Urothelium cell line (cell line): ENCODE measurements at regions not wholly inside any gene's neighbourhood (a gene's known extent, or its start where the extent isn't known, plus 50 kb on each side); places are given as distances from the start of the nearest gene placed in this dataset.

ENCODE experiments used
- DNase-seq: peaks from one replicate; pipeline ENCODE4 v3.0.0; 2011; ENCODE audit warnings: low spot score, mixed read lengths
- FAIRE-seq: peaks from 2 replicates; lab custom pipeline; 2011; peaks lifted over from hg19 to GRCh38; lab: Jason Lieb, UNC

DNA sequence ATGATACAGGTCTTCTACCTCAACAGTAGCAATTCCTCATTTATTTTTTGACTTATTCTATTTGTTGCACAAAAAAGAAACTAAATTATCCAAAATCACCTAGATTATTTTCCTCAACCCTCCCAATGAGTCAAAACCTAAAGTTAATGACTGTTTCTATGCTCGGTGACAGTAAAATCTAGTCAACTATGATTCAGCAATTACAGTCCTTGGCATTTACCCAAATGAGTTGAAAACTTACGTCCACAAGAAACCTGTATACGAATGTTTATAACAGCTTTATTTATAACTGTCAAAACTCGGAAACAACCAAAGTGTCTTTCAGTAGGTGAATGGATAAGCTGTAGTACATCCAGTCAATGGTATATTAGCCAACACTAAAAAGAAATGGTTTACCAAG, 439.3 kb downstream of the CBLN2 start:
- no peak for FAIRE-seq
- DNase-seq, result no peak

DNA sequence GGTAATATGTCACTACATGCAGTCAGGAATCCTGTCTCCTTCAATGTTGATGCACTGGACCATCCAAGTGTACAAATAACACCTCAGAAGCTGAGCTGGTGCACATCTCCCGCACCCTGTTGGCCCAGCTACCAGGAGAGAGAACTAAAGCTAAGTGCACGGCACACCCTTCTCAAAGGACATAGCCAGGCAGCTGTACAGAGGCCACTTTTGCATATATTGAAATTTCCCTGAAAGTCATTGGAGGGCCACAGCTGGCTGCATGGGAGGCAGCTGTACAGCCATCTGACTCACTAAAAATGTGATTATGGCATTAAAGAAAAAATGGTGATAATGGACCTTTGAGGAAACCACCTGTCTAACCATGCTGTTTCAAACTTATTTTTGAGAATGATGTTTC, 441.7 kb downstream of the CBLN2 start:
- no peak for FAIRE-seq
- no peak for DNase-seq

DNA sequence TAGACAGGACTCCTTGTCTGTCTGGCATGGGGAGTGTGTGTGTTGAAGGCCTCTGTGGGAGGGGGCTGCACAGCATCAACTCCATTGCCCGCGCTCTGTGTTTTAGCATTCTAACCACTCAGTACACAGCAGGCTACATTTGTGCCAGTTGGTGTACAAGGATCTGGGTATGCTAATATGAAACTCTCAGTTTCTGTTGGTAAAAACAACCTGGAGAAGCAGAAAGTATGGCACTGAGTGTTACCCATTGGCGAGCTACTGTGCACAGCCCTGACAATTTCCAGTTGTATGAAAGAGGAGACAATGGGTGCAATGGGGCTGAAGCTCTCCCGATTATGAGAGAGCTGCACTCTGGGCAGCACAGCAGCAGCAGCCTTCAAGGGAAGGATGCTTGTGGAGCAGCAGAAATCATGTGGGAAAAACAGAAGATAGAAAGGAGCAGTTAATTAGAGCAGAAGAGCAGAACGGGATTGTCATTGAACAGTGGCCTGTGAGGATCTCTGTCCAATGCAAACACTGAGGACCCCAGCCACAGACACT, 443.6 kb downstream of the CBLN2 start:
- DNase-seq (no peak), FAIRE-seq (no peak)

DNA sequence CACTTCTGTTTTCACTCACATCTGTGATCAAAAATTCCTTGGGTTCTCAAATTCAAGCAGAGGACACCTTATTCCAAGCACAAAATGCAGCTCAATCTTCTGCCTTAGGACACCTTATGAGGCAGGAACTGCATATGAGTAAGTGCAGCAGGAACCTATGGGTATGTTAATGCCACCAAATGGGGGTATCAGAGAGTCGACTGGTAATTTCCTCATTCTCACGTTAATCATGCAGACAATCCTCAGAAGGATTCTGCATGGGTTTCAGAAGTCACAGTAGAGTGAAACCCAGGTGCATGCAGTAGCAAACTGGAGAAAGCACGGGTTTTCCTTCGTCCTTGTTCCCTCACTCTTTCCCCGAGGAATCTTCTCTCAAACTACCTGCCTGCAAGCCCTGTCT, 452.8 kb downstream of the CBLN2 start:
- FAIRE-seq, result no peak

DNA sequence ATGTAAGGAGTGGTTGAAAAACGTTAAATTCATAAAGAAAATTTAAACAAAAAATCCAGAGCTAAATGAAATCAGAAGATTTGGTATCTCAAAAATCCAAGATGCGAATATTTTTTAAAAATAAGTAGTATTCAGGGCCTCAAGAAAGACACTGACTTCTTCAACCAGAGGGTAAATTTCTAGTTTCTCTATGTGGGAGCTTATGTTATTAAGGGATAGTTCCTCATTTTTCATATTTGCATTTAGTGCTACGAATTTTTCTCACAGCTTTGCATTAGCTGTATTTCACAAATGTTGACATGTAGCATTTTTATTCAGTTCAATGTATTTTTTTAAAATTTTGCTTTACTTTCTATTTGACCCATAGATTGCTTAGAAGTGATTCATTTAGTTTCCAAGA, 454.7 kb downstream of the CBLN2 start:
- DNase-seq (no peak), FAIRE-seq (no peak)

More for the DNA sequence above, 452.8 kb downstream of the CBLN2 start:
- DNase-seq, result no peak

DNA sequence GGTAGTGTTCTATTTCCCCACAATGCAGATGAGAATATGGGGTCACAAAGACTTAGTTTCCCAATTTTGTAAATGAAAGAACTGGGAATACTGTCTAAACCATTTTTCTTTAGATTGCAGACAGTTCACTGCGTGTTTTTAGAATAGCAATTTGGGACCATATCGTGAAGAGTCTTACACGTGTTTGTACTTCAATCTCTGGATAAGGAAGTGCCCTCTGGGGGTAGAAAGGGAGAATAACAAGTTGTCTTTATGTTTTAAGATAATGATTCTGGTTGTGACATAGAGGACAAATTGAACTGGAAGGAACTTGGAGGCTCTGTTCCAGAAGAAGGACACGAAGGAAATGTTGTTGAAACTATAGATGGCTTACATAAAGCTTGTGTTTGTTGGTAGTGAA, 457.7 kb downstream of the CBLN2 start:
- DNase-seq, result peak; percentile 3

DNA sequence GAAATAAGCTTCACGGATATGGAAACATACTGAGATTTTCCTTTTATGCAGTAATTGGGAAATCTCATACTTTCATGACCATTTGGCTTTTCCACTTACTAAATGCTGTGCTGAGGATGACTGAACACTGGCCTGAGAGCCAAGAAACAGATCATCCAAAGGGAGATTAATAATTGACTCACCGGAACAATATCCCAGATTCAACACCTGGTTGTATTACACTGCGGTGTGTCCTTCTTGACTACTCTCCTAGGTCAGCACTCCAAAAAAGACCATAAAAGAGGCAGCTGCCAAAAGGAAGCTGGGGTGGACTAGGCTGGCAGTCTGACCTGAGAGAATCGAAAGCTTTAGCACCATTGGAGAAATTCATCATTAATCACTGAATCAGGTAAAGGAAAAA, 469.1 kb downstream of the CBLN2 start:
- FAIRE-seq, result no peak
- no peak for DNase-seq

More for the DNA sequence above, 457.7 kb downstream of the CBLN2 start:
- FAIRE-seq, result no peak

DNA sequence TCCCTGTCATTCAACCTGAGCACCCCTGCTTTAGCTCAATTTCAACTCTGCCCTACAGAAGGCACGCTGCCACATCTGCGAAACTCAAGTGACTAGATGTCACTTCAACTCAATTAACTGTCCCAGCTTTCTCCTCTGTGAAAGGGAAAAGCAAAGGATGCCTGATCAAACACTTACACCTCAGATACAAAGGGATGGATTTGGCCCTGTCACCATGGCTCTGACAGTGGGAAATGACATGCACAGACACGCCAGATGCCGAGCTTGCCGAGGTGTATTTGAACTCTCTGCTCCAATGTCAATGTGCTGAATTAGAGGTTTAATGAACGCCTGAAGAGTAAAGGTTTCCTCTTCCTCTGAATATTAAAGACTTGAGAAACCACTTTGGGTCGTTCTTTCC, 481.1 kb downstream of the CBLN2 start:
- DNase-seq (no peak), FAIRE-seq (no peak)

DNA sequence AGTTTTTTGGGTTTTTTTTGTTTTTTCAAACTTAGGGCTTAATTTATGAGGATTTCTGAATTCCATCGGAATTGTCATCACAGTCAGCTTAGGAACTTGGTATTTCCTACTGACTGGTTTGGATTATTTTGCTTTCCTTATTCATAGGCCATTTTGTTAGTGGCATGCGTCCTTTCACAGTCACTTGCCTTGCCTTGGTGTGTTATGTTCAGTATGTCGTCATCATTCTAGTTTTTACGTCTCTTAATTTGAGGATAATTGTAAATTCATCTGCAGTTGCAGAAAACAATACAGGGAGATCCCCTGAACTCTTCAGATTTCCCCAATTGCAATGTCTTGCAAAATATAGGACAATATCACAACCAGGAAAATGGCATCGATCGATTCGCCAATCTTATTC, 485.3 kb downstream of the CBLN2 start:
- no peak for DNase-seq
- no peak for FAIRE-seq

DNA sequence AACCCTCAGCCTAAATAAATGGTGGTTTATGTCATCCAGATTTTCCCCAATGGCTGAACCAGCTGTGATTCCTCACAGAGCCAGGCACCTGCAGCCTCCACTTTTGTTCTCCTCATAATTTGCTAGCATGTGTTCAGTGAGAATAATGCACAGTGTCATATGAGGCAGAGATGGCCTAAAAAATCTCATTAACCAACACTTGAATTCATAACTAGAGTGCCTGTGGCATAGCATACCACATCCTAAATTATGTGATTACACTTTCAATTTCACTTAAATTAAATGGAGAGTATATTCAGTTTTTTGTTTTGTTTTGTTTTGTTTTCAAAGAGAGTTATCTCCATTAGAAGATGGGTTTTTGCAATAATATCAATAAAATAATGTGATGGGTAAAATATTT, 488.0 kb downstream of the CBLN2 start:
- no peak for DNase-seq
- FAIRE-seq, result no peak

DNA sequence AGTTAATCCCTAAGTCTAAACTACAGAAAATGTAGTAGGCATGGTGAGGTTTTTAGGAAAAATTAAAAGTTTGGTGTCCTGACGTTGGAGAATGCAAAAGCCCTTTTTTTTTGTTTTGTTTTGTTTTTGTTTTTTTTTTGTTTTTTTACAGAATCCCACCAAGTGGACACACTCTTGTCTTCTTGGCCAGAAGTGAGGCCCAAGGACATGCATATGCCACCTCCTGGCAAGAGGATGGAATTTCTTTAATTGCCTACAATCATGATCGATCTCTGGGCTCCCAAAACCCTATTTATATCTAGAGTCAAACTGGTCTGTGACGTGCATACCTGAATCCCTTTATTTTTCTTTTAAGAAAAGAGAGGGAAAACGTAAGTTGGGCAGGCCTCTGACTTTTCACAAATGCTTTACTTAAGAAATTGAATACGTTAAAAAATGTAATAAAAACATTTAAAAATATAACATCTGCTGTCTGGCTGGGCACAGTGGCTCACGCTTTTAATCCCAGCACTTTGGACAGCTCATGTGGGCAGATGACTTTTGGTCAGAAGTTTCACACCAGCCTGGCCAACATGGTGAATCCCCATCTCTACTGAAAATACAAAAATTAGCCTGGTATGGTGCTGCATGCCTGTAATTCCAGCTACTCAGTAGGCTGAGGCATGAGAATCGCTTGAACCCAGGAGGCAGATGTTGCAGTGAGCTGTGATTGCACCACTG, 502.7 kb downstream of the CBLN2 start:
- DNase-seq, result no peak
- no peak for FAIRE-seq

DNA sequence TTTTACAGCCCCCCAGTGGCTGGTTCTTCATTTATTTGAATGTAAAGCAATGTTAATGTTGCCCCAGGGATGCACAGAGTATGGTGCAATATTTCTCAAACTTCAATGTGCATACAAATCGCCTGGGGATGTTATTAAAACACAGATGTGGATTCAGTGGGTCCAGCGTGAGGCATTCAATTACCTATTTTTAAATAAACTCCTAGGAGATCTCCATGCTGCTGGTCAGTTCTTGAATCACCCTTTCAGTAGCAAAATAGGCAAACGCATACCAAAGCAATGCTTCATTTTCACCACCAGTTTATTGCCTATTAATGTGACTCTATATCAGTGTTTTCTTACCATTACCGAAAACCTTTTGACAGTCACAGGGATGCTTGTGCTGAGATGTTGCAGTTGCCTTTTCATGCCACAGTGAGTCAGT, 530.7 kb downstream of the CBLN2 start:
- DNase-seq (peak; percentile 13), FAIRE-seq (peak; percentile 23)

DNA sequence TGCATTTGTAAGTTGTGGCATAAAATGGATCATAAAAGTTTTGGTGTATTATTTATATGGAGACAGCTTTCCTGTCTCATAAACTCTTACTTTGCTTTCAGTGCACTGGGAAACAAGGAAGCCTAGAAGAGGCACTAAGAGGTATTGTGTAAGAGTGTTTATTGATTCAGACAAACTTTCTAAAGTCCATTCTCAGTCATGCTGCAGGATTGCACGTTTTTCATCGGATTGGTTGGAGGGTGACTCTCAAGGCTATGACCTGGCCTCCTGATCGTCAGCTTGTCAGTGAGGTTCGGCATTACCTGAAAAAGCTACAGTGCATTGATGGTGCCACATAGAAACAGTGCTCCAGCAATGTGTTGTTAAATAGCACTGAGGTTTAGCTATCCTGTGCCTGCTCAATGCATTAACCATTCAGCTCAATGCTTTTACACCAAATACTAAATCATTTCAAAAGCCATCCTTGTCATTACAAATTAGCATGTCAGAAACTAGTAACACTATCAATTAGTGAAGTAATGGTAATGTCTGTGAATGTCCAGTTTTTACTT, 545.5 kb downstream of the CBLN2 start:
- DNase-seq, result no peak
- FAIRE-seq, result no peak

DNA sequence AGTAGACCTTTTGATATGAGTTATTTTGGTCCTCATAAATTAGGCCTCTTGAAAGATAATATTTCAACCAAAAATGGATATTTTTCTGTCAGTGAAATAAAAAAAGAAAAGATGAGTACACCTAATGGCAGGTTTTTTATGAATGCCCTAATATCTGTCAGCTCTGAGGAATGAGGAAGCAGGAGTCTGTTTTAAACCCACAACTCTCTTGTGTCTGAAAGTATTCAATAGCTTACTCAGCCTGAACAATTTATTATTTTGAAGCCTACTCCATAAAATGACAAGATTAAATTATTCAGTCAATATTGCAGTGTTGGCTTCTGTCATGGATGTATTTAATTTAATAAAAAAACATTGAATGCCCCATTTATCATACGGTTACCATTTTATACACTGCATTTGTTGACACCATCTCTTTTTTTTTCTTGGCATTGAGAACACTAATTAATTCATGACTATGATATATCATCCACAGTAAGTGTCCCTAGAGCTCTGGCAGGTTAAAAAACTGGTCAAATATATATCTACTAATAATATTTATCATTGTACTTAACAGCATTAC, 548.2 kb downstream of the CBLN2 start:
- FAIRE-seq, result no peak
- DNase-seq, result no peak

DNA sequence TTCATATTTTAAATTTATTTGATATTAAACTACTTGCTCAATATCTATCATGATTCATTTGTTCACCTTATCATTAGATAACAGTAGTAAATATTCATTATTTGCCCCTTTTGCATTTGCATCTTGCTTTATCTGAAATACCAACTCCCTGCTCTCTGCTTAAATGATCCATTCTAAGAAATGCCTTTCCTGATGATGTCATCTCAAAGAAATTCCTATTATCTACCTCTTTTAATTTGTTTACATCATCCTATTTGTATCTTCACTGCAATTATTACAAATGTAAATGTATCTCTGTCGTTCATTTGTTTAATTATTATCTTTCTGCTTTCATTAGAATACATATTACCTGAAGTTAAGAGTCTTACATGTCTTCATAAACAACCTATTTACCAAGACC, 549.9 kb downstream of the CBLN2 start:
- DNase-seq, result no peak
- no peak for FAIRE-seq

DNA sequence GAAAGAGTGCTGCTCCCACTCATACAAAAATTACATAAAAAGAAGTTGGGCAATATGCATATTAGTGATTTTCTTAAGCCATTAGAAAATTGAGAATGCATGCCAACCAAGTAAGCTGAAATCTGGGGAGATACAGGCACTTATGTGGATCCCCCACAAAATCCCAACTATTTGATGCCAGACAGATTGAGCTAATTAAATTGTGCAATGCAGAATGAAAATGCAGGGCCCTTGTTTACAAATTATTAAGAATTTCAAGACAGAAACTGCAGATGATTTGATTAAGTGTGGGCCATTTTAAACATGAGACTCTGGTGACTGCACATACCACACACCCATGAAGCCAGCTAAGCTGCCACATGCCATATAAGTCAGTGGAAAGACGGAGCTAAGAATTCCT, 554.5 kb downstream of the CBLN2 start:
- FAIRE-seq, result no peak
- no peak for DNase-seq

DNA sequence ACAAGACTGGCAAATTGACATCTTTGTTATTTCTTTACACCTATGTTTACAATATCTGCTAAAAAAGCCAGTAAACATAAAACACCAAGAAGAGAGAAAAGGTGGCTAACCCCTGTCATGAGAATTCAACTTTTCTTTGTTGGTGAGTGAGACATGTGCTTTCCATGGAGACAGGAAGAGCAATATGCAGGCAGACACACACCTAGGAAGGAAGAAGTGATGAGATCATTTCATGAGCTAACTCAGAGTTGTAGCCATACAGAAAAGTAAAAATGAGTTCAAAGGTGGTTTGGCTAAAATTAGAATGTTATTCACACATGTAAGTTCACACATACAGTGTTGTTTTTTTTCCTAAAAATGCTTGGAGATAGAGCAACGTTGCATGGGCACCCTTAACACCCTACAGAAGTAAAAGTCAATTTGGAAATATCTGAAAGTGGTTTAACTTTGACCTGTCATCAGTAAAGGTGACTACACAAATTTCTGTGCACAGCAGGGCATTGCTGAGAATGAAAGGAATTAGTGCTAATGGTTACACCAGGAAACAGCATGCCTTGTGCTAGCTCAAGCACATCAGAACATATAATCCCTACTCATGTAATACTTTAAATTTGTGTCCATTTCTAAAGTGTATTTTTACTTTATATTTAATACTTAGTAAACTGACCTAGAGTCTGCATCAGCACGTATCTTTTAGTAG, 557.6 kb downstream of the CBLN2 start:
- FAIRE-seq (no peak), DNase-seq (no peak)

DNA sequence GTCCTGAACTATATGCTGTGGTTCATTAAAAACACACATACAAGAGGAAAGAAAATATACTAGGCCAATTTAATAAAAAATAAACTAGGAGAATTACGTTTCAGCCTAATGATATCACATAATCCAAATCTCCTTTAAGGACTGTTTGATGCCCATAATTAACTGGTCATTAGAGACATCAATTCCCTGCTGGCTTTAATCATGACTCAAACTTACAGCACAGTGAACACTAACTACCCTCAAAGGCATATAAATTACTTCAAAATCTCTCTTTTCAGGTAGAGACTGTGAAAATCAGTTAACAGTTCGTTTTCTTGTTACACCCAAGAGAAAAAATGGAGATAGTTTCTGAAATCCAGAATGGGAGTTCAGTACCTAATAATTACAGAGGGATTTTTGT, 567.4 kb downstream of the CBLN2 start:
- DNase-seq (no peak), FAIRE-seq (no peak)

DNA sequence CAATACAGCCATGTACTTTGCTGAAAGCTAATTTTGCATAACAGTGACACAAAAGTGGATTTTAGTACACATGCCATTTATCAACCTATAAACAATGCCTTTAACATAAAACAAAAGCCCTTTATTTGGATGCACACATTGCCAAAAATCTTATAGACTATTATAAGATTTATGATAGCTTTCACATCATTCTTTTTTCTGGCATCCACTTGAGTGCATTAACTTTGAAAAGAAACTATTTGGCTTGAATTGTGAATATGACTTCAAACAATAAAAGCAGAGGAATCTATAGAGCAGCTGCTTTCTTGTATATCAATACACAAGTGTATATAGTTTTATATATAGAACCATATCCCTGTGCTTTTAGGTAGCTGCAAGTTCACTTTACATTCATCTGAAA, 577.4 kb downstream of the CBLN2 start:
- FAIRE-seq (no peak), DNase-seq (no peak)

DNA sequence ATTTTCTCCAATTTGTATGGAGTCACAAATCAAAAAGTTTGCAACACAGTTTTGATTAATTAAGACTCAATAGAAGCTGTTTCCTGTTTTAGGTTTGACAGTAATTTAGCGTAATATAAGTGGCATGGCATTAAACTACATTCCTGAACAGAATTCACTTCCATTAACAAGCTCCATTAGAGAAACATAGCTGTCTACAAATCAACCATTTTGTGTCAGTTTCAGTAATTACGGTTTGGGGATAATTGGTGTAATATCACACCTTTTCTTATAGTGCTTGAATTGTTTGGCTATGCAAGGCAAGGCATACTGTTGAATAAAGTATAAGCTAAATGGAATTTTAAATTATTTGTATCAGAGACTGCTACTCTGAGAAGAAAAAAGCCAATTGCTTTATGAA, 585.5 kb downstream of the CBLN2 start:
- FAIRE-seq (no peak), DNase-seq (no peak)

DNA sequence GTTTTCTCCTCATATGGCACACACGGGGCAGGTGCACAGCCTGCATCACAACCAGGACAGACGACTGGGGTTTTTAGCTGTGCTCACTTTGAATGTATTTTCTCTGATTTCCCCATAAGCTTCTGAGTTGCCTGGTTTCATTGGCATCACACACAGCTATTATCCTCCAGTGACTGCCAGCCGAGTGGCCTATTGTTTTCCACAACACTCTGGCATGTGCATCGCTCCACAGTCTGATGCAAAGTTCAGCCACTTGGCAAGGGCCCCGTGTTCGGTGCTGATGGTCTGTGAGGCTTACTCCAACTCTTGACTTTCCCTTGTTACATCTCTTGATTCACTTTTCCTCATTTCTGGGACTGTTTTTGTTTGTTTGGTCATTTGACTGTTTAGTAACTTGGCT, 593.1 kb downstream of the CBLN2 start:
- no peak for FAIRE-seq

DNA sequence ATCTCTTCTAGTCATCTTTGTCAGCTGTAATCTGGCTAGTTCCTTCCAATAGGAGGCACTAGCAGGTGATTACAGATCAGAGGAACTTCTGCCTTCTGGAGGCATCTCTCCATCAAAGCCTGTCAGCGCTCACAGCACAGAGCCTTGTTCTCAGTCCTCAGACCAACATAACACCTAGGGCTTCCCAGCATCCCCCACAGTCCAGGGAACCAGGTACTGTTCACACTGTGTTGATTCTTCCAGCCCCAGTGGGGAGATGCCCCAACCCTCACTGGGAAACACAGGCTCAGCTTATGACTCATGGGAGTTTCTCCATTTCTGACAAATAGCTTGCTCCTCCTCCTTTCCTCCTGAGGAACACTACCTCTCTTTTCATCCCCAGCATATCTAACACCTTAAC, 601.7 kb downstream of the CBLN2 start:
- no peak for DNase-seq
- no peak for FAIRE-seq

More for the DNA sequence above, 593.1 kb downstream of the CBLN2 start:
- DNase-seq, result no peak
